HCT116 (cell line): ENCODE measurements at regions not wholly inside any gene's neighbourhood (a gene's known extent, or its start where the extent isn't known, plus 50 kb on each side); places are given as distances from the start of the nearest gene placed in this dataset.
"Not testable (repeated sequence)": the region's sequence is repeated elsewhere in the genome, so short reads cannot be mapped to it uniquely, and the experiment has no call there.

ENCODE experiments used
- CEBPB ChIP-seq: IDR thresholded peaks from 2 replicates; pipeline ENCODE4 v1.6.1; 2012; ENCODE audit warnings: low read depth
- EZH2phosphoT487 ChIP-seq: fragments of 200-600 bp; IDR thresholded peaks from 2 replicates; pipeline ENCODE4 v1.6.1; 2018; ENCODE audit warnings: antibody characterized with exemption, borderline replicate concordance
- POLR2A ChIP-seq: IDR thresholded peaks from 2 replicates; pipeline ENCODE4 v1.7.0; 2011; ENCODE audit warnings: borderline replicate concordance; ENCODE audit not compliant: insufficient read depth, insufficient read length; ENCODE audit errors: extremely low read depth
- POLR2AphosphoS5 ChIP-seq: IDR thresholded peaks from 2 replicates; pipeline ENCODE4 v1.6.1; 2011; ENCODE audit warnings: mild to moderate bottlenecking, low read depth, low read length, moderate library complexity
- RAD21 ChIP-seq: IDR thresholded peaks from 2 replicates; pipeline ENCODE4 v1.6.1; 2012; ENCODE audit warnings: low read depth, mild to moderate bottlenecking
- SIN3A ChIP-seq: IDR thresholded peaks from 2 replicates; pipeline ENCODE4 v1.6.1; 2012; ENCODE audit warnings: low read depth
- SP1 ChIP-seq: IDR thresholded peaks from 2 replicates; pipeline ENCODE4 v1.6.1; 2012; ENCODE audit warnings: low read depth
- ZNF274 ChIP-seq: fragments of 200-500 bp; sonication (Bioruptor generic); IDR thresholded peaks from 2 replicates; pipeline ENCODE4 v1.6.1; 2014; ENCODE audit warnings: mild to moderate bottlenecking, low read depth, low read length, inconsistent platforms
- TF ChIP-seq, protein P1 (sequence below), 3 experiments: fragments of 200-600 bp in 1 of 3; sonication (generic) in 1 of 3; IDR thresholded peaks in 2 of 3; conservative IDR thresholded peaks in 1 of 3; 2 replicates each; pipeline ENCODE4 v1.5.1; 2012 to 2017; ENCODE audit warnings: low read depth in 2 of 3, low read length in 2 of 3, antibody characterized with exemption in 1 of 3, borderline replicate concordance in 1 of 3, control low read depth in 1 of 3, mild to moderate bottlenecking in 1 of 3, mixed read lengths in 1 of 3, mixed run types in 1 of 3, moderate library complexity in 1 of 3; ENCODE audit not compliant: insufficient read depth in 1 of 3
- TF ChIP-seq, protein P2 (sequence below): IDR thresholded peaks from 2 replicates; pipeline ENCODE4 v1.6.1; 2012
- TF ChIP-seq, protein P3 (sequence below): IDR thresholded peaks from 2 replicates; pipeline ENCODE4 v1.6.1; 2011; ENCODE audit warnings: mild to moderate bottlenecking, low read length, moderate library complexity; ENCODE audit not compliant: insufficient replicate concordance; ENCODE audit errors: extremely low read depth

DNA sequence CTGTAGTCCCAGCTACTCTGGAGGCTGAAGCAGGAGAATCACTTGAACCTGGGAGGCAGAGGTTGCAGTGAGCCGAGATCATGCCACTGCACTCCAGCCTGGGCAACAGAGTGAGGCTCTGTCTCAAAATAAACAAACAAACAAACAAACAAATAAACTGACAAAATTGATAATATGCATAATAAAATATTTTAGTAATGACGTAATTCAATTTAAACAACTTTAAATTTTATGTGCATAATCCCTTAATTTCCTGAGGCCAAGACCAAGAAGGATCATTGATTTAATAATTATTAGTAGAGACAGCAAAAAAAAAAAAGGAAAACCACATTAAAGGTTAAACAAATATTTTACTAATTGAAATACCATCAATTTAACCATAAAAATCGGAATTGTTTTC, 370.7 kb downstream of the LRRIQ3 start:
- not testable (repeated sequence) for TF ChIP-seq SP1, EZH2phosphoT487, RAD21, ZNF274, CEBPB, SIN3A, POLR2A, POLR2AphosphoS5
- TF ChIP-seq, protein P1, sequence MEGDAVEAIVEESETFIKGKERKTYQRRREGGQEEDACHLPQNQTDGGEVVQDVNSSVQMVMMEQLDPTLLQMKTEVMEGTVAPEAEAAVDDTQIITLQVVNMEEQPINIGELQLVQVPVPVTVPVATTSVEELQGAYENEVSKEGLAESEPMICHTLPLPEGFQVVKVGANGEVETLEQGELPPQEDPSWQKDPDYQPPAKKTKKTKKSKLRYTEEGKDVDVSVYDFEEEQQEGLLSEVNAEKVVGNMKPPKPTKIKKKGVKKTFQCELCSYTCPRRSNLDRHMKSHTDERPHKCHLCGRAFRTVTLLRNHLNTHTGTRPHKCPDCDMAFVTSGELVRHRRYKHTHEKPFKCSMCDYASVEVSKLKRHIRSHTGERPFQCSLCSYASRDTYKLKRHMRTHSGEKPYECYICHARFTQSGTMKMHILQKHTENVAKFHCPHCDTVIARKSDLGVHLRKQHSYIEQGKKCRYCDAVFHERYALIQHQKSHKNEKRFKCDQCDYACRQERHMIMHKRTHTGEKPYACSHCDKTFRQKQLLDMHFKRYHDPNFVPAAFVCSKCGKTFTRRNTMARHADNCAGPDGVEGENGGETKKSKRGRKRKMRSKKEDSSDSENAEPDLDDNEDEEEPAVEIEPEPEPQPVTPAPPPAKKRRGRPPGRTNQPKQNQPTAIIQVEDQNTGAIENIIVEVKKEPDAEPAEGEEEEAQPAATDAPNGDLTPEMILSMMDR (IDR thresholded peaks at IDR 0.05 in 2 of 3, conservative IDR thresholded peaks at IDR 0.05 in 1 of 3; ENCODE audit: borderline replicate concordance in 1 of 3, insufficient read depth in 1 of 3, low read depth in 2 of 3, low read length in 2 of 3) = not testable (repeated sequence)
- TF ChIP-seq, protein P2, sequence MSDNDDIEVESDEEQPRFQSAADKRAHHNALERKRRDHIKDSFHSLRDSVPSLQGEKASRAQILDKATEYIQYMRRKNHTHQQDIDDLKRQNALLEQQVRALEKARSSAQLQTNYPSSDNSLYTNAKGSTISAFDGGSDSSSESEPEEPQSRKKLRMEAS = not testable (repeated sequence)
- TF ChIP-seq, protein P3, sequence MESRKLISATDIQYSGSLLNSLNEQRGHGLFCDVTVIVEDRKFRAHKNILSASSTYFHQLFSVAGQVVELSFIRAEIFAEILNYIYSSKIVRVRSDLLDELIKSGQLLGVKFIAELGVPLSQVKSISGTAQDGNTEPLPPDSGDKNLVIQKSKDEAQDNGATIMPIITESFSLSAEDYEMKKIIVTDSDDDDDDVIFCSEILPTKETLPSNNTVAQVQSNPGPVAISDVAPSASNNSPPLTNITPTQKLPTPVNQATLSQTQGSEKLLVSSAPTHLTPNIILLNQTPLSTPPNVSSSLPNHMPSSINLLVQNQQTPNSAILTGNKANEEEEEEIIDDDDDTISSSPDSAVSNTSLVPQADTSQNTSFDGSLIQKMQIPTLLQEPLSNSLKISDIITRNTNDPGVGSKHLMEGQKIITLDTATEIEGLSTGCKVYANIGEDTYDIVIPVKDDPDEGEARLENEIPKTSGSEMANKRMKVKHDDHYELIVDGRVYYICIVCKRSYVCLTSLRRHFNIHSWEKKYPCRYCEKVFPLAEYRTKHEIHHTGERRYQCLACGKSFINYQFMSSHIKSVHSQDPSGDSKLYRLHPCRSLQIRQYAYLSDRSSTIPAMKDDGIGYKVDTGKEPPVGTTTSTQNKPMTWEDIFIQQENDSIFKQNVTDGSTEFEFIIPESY = not testable (repeated sequence)
